Kidney (tissue), 13 donors: ENCODE measurements at regions not wholly inside any gene's neighbourhood (a gene's known extent, or its start where the extent isn't known, plus 50 kb on each side); places are given as distances from the start of the nearest gene placed in this dataset.
"Not testable (repeated sequence)": the region's sequence is repeated elsewhere in the genome, so short reads cannot be mapped to it uniquely, and the experiment has no call there.

Experiments
- DNase-seq, 5 donors: peaks; one replicate each; pipeline ENCODE4 v3.0.0-alpha.2; 2013 to 2020
- FAIRE-seq: peaks from 2 replicates; lab custom pipeline; 2012; peaks lifted over from hg19 to GRCh38; lab: Jason Lieb, UNC
- H3K27ac ChIP-seq, 2 donors: one replicate each; pipeline ENCODE4 v1.7.0; 2013; ENCODE audit warnings: low read depth in 2 of 2, low read length in 2 of 2, inconsistent platforms in 1 of 2
- H3K27me3 ChIP-seq: one replicate; pipeline ENCODE4 v1.7.1; 2013; ENCODE audit warnings: low read length, inconsistent platforms; ENCODE audit not compliant: control insufficient read depth, insufficient read depth
- H3K36me3 ChIP-seq, 3 donors: one replicate each; pipeline versions ENCODE4 v1.7.0 to v1.7.1; 2013; ENCODE audit warnings: low read length in 3 of 3, control low read depth in 1 of 3, inconsistent platforms in 1 of 3; ENCODE audit not compliant: insufficient read depth in 3 of 3, control insufficient read depth in 2 of 3
- H3K4me1 ChIP-seq, 3 donors: one replicate each; pipeline versions ENCODE4 v1.7.0 to v1.7.1; 2013; ENCODE audit warnings: low read length in 3 of 3, inconsistent platforms in 1 of 3, low read depth in 1 of 3; ENCODE audit not compliant: control insufficient read depth in 2 of 3, insufficient read depth in 2 of 3
- H3K4me3 ChIP-seq, 3 donors: one replicate each; pipeline versions ENCODE4 v1.7.0 to v1.8.1; 2013; ENCODE audit warnings: low read length in 3 of 3, control low read depth in 1 of 3, inconsistent platforms in 1 of 3
- H3K9ac ChIP-seq, 3 donors: one replicate each; pipeline versions ENCODE4 v1.7.0 to v1.7.1; 2013; ENCODE audit warnings: low read length in 3 of 3, control low read depth in 1 of 3, inconsistent platforms in 1 of 3
- H3K9me3 ChIP-seq, 3 donors: one replicate each; pipeline versions ENCODE4 v1.7.0 to v1.7.1; 2013; ENCODE audit warnings: low read length in 3 of 3, control low read depth in 1 of 3, inconsistent platforms in 1 of 3; ENCODE audit not compliant: control insufficient read depth in 2 of 3, insufficient read depth in 1 of 3
- intact Hi-C: fragments of 100-400 bp; cut with DNase I; formaldehyde crosslinking; loops from one replicate; pipeline ENCODE4 v1.11.1; 2022
- TF ChIP-seq, protein P1 (sequence below): IDR thresholded peaks from 3 replicates; pipeline ENCODE4 v1.5.1; 2012; ENCODE audit warnings: mild to moderate bottlenecking, moderate library complexity, borderline replicate concordance; ENCODE audit not compliant: insufficient read depth; ENCODE audit errors: extremely low read depth
- donor health status: control.
- donor health status: control.
- donor health status: control.
- donor health status: control.
- donor health status: control.
- donor health status: DM: yes; HTN: yes; CAD: no.
- donor health status: Normal renal cell carcinoma (clear cell type).

DNA sequence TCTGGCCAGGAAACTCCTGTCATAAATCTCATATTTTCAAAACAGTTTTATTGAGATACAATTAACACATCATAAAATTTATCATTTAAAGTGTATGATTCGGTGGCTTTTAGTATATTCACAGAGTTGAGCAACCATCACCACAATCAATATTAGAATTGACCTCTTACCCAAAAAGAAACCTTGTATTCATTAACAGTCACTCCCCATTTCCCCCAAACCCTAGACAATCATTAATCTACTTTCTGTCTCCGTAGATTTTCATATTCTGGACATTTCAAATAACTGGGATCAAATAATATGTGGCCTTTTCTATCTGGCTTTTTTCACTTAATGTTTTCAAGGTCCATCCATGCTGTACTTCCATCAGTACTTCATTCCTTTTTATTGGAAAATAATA, 145.7 kb upstream of the RORA start:
- TF ChIP-seq, protein P1, sequence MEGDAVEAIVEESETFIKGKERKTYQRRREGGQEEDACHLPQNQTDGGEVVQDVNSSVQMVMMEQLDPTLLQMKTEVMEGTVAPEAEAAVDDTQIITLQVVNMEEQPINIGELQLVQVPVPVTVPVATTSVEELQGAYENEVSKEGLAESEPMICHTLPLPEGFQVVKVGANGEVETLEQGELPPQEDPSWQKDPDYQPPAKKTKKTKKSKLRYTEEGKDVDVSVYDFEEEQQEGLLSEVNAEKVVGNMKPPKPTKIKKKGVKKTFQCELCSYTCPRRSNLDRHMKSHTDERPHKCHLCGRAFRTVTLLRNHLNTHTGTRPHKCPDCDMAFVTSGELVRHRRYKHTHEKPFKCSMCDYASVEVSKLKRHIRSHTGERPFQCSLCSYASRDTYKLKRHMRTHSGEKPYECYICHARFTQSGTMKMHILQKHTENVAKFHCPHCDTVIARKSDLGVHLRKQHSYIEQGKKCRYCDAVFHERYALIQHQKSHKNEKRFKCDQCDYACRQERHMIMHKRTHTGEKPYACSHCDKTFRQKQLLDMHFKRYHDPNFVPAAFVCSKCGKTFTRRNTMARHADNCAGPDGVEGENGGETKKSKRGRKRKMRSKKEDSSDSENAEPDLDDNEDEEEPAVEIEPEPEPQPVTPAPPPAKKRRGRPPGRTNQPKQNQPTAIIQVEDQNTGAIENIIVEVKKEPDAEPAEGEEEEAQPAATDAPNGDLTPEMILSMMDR, result no peak
- DNase-seq, result no peak
- FAIRE-seq, result no peak
- intact Hi-C loops, result no loop called here
- no peaks in the 10 kb centered on the region for H3K36me3 ChIP-seq
- H3K27ac ChIP-seq, result no peak overlapping the region
- no peak overlapping the region for H3K9ac ChIP-seq
- H3K4me3 ChIP-seq, result no peak overlapping the region
- H3K4me1 ChIP-seq, result no peaks in the 10 kb centered on the region
- no peaks in the 10 kb centered on the region for H3K9me3 ChIP-seq
- no peaks in the 10 kb centered on the region for H3K27me3 ChIP-seq

DNA sequence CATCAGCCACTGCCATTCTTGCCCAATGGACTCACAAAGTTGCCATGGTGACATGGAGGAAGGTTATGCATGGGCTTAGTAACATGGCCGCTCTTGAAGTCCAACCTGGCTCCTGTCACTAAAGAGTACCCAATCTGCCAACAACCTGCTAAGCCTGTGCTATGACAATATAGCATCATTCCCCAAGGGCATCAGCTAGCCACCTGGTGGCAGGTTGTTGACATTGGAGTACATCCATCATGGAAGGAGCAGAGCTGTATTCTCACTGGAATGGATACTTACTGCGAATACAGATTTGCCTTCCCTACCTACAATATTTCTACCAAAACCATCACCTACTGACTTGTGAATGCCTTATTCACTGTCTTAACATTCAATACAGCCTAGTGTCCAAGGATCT, 138.9 kb upstream of the RORA start:
- Histone ChIP-seq H3K9ac (no peak overlapping the region), H3K4me1 (no peaks in the 10 kb centered on the region), H3K27me3 (no peaks in the 10 kb centered on the region), H3K4me3 (no peak overlapping the region), H3K9me3 (no peaks in the 10 kb centered on the region), H3K36me3 (no peaks in the 10 kb centered on the region), H3K27ac (no peak overlapping the region)
- intact Hi-C loops, result no loop called here
- TF ChIP-seq, protein P1, result no peak
- no peak for FAIRE-seq
- no peak for DNase-seq

DNA sequence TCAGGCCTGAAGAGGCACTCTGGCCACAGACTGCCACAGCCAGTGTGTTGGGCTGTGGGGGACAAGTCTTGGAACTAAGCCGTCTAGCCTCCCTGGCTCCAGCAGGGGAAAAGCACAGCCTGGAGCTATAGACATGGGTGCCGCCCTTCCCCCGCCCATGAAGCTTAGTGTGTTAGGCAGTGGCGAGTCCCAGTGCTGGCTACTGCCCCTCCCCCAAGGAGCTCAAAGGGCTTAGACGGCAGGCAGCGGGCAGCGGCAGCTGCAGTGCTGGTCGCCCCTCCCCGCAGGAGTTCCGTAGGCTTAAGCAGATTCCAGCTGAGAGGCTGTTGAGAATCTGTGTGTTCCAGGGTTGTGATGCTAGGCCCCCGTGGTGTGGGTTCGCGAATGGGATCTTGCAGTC, 135.8 kb upstream of the RORA start:
- Histone ChIP-seq H3K27ac (no peak overlapping the region), H3K4me3 (no peak overlapping the region), H3K9me3 (no peaks in the 10 kb centered on the region), H3K36me3 (no peaks in the 10 kb centered on the region), H3K27me3 (no peaks in the 10 kb centered on the region), H3K4me1 (no peaks in the 10 kb centered on the region), H3K9ac (no peak overlapping the region)
- FAIRE-seq (no peak), DNase-seq (peak in 3 of 5 donors; percentile 18 to 52 (median 23))
- intact Hi-C loops, result no loop called here
- TF ChIP-seq, protein P1, result no peak

DNA sequence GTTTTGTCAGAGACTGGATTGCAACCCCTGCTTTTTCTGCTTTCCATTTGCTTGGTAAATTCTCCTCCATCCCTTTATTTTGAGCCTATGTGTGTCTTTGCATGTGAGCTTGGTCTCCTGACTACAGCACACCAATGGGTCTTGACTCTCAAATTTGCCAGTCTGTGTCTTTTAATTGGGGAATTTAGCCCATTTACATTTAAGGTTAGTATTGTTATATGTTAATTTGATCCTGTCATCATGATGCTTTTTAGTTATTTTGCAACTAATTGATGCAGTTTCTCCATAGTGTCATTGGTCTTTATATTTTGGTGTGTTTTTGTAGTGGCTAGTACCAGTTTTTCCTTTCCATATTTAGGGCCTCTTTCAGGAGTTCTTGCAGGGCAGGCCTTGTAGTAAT, 133.8 kb upstream of the RORA start:
- H3K9me3 ChIP-seq, H3K27ac ChIP-seq, FAIRE-seq, H3K4me1 ChIP-seq, H3K27me3 ChIP-seq, H3K9ac ChIP-seq, intact Hi-C loops, H3K4me3 ChIP-seq, DNase-seq, H3K36me3 ChIP-seq: not testable (repeated sequence)
